A549 (cell line): ENCODE measurements at regions not wholly inside any gene's neighbourhood (a gene's known extent, or its start where the extent isn't known, plus 50 kb on each side); places are given as distances from the start of the nearest gene placed in this dataset.

Experiments
- small RNA-seq, 6 experiments: library from RNA; depleted of rRNA; stranded (forward); fragments of <200 nt; gene quantifications; one replicate each; pipeline ENCODE3, GENCODE V24; 2012

Small RNA genes in the stretch of these regions (small RNA-seq; reads per million reads assigned to genes)
- gene AC002545.1 (0 reads per million in 6 experiments), gene RF00019 (0 reads per million in 6 experiments)
